HG02973 (cell line): ENCODE measurements at regions not wholly inside any gene's neighbourhood (a gene's known extent, or its start where the extent isn't known, plus 50 kb on each side); places are given as distances from the start of the nearest gene placed in this dataset.
"Not testable (repeated sequence)": the region's sequence is repeated elsewhere in the genome, so short reads cannot be mapped to it uniquely, and the experiment has no call there.

Experiments
- ATAC-seq: cut with Tn5 transposase; IDR thresholded peaks from one replicate; pipeline ENCODE4 v1.9.1; 2021; ENCODE audit warnings: moderate library complexity; ENCODE audit not compliant: unreplicated experiment

GRCh38 chr18:70411876-70412435 lies 123.1 kb downstream of the SOCS6 start:
- ATAC-seq, result no peak

GRCh38 chr18:70411307-70411706 lies 122.5 kb downstream of the SOCS6 start:
- no peak for ATAC-seq

- no peak for ATAC-seq
These were observed 116.2 kb downstream of the SOCS6 start for GRCh38 chr18:70405052-70405451.

GRCh38 chr18:70400476-70400875 lies 111.6 kb downstream of the SOCS6 start:
- no peak for ATAC-seq

- no peak for ATAC-seq
These were observed 109.2 kb downstream of the SOCS6 start for GRCh38 chr18:70398076-70398475.

- no peak for ATAC-seq
These were observed 108.5 kb downstream of the SOCS6 start for GRCh38 chr18:70397259-70397925.

GRCh38 chr18:70395771-70396170 lies 106.9 kb downstream of the SOCS6 start:
- not testable (repeated sequence) for ATAC-seq

- ATAC-seq, result no peak
These were observed 105.8 kb downstream of the SOCS6 start for GRCh38 chr18:70394672-70395071.

- no peak for ATAC-seq
These were observed 101.7 kb downstream of the SOCS6 start for GRCh38 chr18:70390371-70391090.

GRCh38 chr18:70389036-70389435 lies 100.2 kb downstream of the SOCS6 start:
- ATAC-seq, result not testable (repeated sequence)

GRCh38 chr18:70387027-70387426 lies 98.2 kb downstream of the SOCS6 start:
- no peak for ATAC-seq

GRCh38 chr18:70386582-70386981 lies 97.7 kb downstream of the SOCS6 start:
- no peak for ATAC-seq

GRCh38 chr18:70385474-70385873 lies 96.6 kb downstream of the SOCS6 start:
- no peak for ATAC-seq

GRCh38 chr18:70384181-70384790 lies 95.4 kb downstream of the SOCS6 start:
- no peak for ATAC-seq

- no peak for ATAC-seq
These were observed 94.3 kb downstream of the SOCS6 start for GRCh38 chr18:70382992-70383717.

GRCh38 chr18:70382017-70382416 lies 93.2 kb downstream of the SOCS6 start:
- ATAC-seq, result no peak

GRCh38 chr18:70380915-70381896 lies 92.4 kb downstream of the SOCS6 start:
- no peak for ATAC-seq
